Mesenchymal stem cell (in vitro differentiated cells and primary cell): ENCODE measurements at regions not wholly inside any gene's neighbourhood (a gene's known extent, or its start where the extent isn't known, plus 50 kb on each side); places are given as distances from the start of the nearest gene placed in this dataset.

Source experiments
- DNase-seq: peaks from one replicate; pipeline ENCODE4 v3.0.0-alpha.2; 2013
- H2AFZ ChIP-seq: one replicate; pipeline ENCODE4 v1.6.1; 2013; ENCODE audit warnings: low read depth, mild to moderate bottlenecking, control low read depth, inconsistent platforms, low read length, moderate library complexity
- H2AK5ac ChIP-seq: 2 replicates; pipeline ENCODE4 v1.6.1; 2013; ENCODE audit warnings: low read length, moderate library complexity, mild to moderate bottlenecking, inconsistent platforms; ENCODE audit not compliant: severe bottlenecking
- H2BK120ac ChIP-seq: one replicate; pipeline ENCODE4 v1.6.1; 2013; ENCODE audit warnings: low read depth, mild to moderate bottlenecking, inconsistent platforms, low read length, moderate library complexity
- H2BK12ac ChIP-seq, 2 experiments: one replicate each; pipeline ENCODE4 v1.6.1; 2013; ENCODE audit warnings: inconsistent platforms in 2 of 2, low read length in 2 of 2, mild to moderate bottlenecking in 2 of 2, moderate library complexity in 2 of 2, control low read depth in 1 of 2
- H2BK15ac ChIP-seq: one replicate; pipeline ENCODE4 v1.6.1; 2013; ENCODE audit warnings: mild to moderate bottlenecking, low read depth, inconsistent platforms; ENCODE audit not compliant: poor library complexity, severe bottlenecking
- H2BK5ac ChIP-seq: 2 replicates; pipeline ENCODE4 v1.6.1; 2013; ENCODE audit warnings: low read depth, mild to moderate bottlenecking, low read length, control low read depth, inconsistent platforms; ENCODE audit not compliant: poor library complexity, severe bottlenecking
- H3K14ac ChIP-seq, 2 experiments: one replicate each; pipeline ENCODE4 v1.6.1; 2013; ENCODE audit warnings: inconsistent platforms in 2 of 2, low read length in 2 of 2, control low read depth in 1 of 2, mild to moderate bottlenecking in 1 of 2, moderate library complexity in 1 of 2
- H3K18ac ChIP-seq, 2 experiments: one replicate each; pipeline ENCODE4 v1.6.1; 2013; ENCODE audit warnings: inconsistent platforms in 2 of 2, low read length in 2 of 2, control low read depth in 1 of 2, low read depth in 1 of 2, mild to moderate bottlenecking in 1 of 2
- H3K23ac ChIP-seq, 2 experiments: one replicate each; pipeline ENCODE4 v1.6.1; 2013; ENCODE audit warnings: inconsistent platforms in 2 of 2, low read length in 2 of 2, mild to moderate bottlenecking in 2 of 2, moderate library complexity in 2 of 2, control low read depth in 1 of 2
- H3K27ac ChIP-seq: 2 replicates; pipeline ENCODE4 v1.5.1; 2013; ENCODE audit warnings: mild to moderate bottlenecking, moderate library complexity, low read length, control low read depth, inconsistent platforms; ENCODE audit not compliant: poor library complexity, severe bottlenecking
- H3K27me3 ChIP-seq, 2 experiments: 2 replicates each; pipeline versions ENCODE4 v1.6.1 to v1.7.0; 2013; ENCODE audit warnings: low read length in 2 of 2, mild to moderate bottlenecking in 2 of 2, moderate library complexity in 2 of 2, control low read depth in 1 of 2, inconsistent platforms in 1 of 2; ENCODE audit not compliant: control insufficient read depth in 1 of 2, insufficient read depth in 1 of 2
- H3K36me3 ChIP-seq, 2 experiments: 2 replicates each; pipeline versions ENCODE4 v1.6.1 to v1.7.0; 2013; ENCODE audit warnings: low read length in 2 of 2, control low read depth in 1 of 2, inconsistent platforms in 1 of 2, low read depth in 1 of 2, mild to moderate bottlenecking in 1 of 2; ENCODE audit not compliant: insufficient read depth in 2 of 2, control insufficient read depth in 1 of 2
- H3K4ac ChIP-seq, 2 experiments: one replicate each; pipeline ENCODE4 v1.6.1; 2013; ENCODE audit warnings: inconsistent platforms in 2 of 2, low read length in 2 of 2, mild to moderate bottlenecking in 2 of 2, moderate library complexity in 2 of 2, control low read depth in 1 of 2, low read depth in 1 of 2
- H3K4me1 ChIP-seq: 2 replicates; pipeline ENCODE4 v1.6.1; 2013; ENCODE audit warnings: low read depth, low read length, control low read depth; ENCODE audit not compliant: control insufficient read depth, insufficient read depth
- H3K4me2 ChIP-seq: 2 replicates; pipeline ENCODE4 v1.6.1; 2013; ENCODE audit warnings: low read length, mild to moderate bottlenecking, inconsistent platforms; ENCODE audit not compliant: poor library complexity, severe bottlenecking
- H3K4me3 ChIP-seq, 2 experiments: 2 replicates each; pipeline versions ENCODE4 v1.5.1 to v1.7.0; 2013; ENCODE audit warnings: low read length in 2 of 2, mild to moderate bottlenecking in 2 of 2, control low read depth in 1 of 2, low read depth in 1 of 2; ENCODE audit not compliant: insufficient read depth in 1 of 2
- H3K79me1 ChIP-seq: replicated peaks from 2 replicates; pipeline ENCODE4 v1.6.1; 2013; ENCODE audit warnings: mild to moderate bottlenecking, control low read depth, low read length, inconsistent platforms; ENCODE audit not compliant: poor library complexity, severe bottlenecking
- H3K9ac ChIP-seq: 2 replicates; pipeline ENCODE4 v1.7.0; 2013; ENCODE audit warnings: mild to moderate bottlenecking, low read length, moderate library complexity
- H3K9me3 ChIP-seq: 2 replicates; pipeline ENCODE4 v1.7.0; 2013; ENCODE audit warnings: mild to moderate bottlenecking, low read length; ENCODE audit not compliant: control insufficient read depth
- H4K8ac ChIP-seq: one replicate; pipeline ENCODE4 v1.6.1; 2013; ENCODE audit warnings: inconsistent platforms, mild to moderate bottlenecking, low read length, moderate library complexity
- H4K91ac ChIP-seq: one replicate; pipeline ENCODE4 v1.6.1; 2013; ENCODE audit warnings: mild to moderate bottlenecking, low read length, inconsistent platforms
- WGBS: methylation state at CpG from one replicate; pipeline ENCODE4 v1.1.7; 2013; ENCODE audit warnings: mixed read lengths; 5-methylcytosine and 5-hydroxymethylcytosine counted together

GRCh38 chr18:47323158-47323557, 71.7 kb upstream of the SKOR2 start:
- no peaks in the 10 kb centered on the region for H3K36me3 ChIP-seq
- no peak overlapping the region for H3K4me3 ChIP-seq
- H3K9ac ChIP-seq, result no peak overlapping the region
- no peak overlapping the region for H3K23ac ChIP-seq
- H3K4me2 ChIP-seq, result no peak overlapping the region
- H2BK5ac ChIP-seq, result no peak overlapping the region
- no peaks in the 10 kb centered on the region for H3K4me1 ChIP-seq
- H2BK15ac ChIP-seq, result no peak overlapping the region
- H3K14ac ChIP-seq, result no peak overlapping the region
- DNase-seq, result no peak
- no peaks in the 10 kb centered on the region for H3K79me1 ChIP-seq
- peaks cover 0 to 8% of the 10 kb centered on the region in 2 experiments for H3K27me3 ChIP-seq
- no peak overlapping the region for H2AFZ ChIP-seq
- H4K8ac ChIP-seq, result no peak overlapping the region
- no peak overlapping the region for H3K27ac ChIP-seq
- H2BK120ac ChIP-seq, result no peak overlapping the region
- no peak overlapping the region for H3K18ac ChIP-seq
- H2AK5ac ChIP-seq, result no peak overlapping the region
- no peak overlapping the region for H2BK12ac ChIP-seq
- no peak overlapping the region for H3K4ac ChIP-seq
- no peak overlapping the region for H4K91ac ChIP-seq
- H3K9me3 ChIP-seq, result no peaks in the 10 kb centered on the region
- WGBS, result 50% methylated on average over 3 of the region's 3 CpGs

GRCh38 chr18:47321815-47322214, 70.4 kb upstream of the SKOR2 start:
- no peaks in the 10 kb centered on the region for H3K9me3 ChIP-seq
- H2BK5ac ChIP-seq, result no peak overlapping the region
- H3K14ac ChIP-seq, result no peak overlapping the region
- H2AK5ac ChIP-seq, result no peak overlapping the region
- H4K8ac ChIP-seq, result no peak overlapping the region
- no peak overlapping the region for H3K27ac ChIP-seq
- no peak overlapping the region for H3K4me2 ChIP-seq
- WGBS, result 75% methylated on average over 3 of the region's 3 CpGs
- H3K27me3 ChIP-seq, result peaks cover 0 to 4% of the 10 kb centered on the region in 2 experiments
- peak overlapping the region; percentile 17 for H2BK15ac ChIP-seq
- no peaks in the 10 kb centered on the region for H3K4me1 ChIP-seq
- no peak for DNase-seq
- no peak overlapping the region for H3K18ac ChIP-seq
- H3K4ac ChIP-seq, result no peak overlapping the region
- H3K9ac ChIP-seq, result no peak overlapping the region
- H2BK12ac ChIP-seq, result no peak overlapping the region
- no peak overlapping the region for H2AFZ ChIP-seq
- H4K91ac ChIP-seq, result no peak overlapping the region
- no peaks in the 10 kb centered on the region for H3K36me3 ChIP-seq
- H2BK120ac ChIP-seq, result no peak overlapping the region
- no peaks in the 10 kb centered on the region for H3K79me1 ChIP-seq
- no peak overlapping the region for H3K23ac ChIP-seq
- no peak overlapping the region for H3K4me3 ChIP-seq

DNA sequence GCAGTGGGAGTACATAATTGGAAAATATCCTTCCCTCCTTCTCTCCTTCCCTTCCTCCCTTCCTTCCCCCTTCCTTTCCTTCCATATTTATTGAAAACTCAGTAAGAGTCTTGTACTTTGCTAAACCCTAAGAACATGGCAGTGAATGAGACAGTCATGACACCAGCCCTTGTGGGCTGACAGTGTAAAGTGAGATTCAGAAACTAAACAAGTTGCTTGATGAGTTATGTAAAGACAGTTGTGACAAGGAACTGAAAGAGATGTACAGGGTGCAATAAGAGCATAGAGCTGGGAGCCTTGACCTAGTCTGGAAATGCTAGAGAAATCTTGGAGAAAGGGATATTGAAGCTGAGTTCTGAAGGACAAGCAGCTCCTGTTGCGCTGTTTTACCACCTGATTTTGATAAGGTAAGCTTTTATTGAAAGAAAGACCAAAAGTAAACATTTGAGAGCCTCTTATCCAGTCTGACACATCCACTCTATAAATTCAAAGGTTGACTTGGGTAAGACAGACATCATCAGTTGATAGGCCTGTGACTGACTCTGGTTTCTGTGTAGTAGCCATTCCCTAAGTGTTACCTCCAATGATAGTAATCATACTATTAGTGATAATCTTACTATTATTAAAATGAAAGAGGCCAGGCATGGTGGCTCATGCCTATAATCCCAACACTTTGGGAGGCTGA, 66.5 kb upstream of the SKOR2 start:
- Histone ChIP-seq H4K8ac (no peak overlapping the region), H3K14ac (no peak overlapping the region), H3K27me3 (peaks cover 0 to 4% of the 10 kb centered on the region in 2 experiments), H4K91ac (no peak overlapping the region), H3K79me1 (no peaks in the 10 kb centered on the region), H3K9me3 (no peaks in the 10 kb centered on the region), H3K27ac (no peak overlapping the region), H2AFZ (no peak overlapping the region), H2AK5ac (no peak overlapping the region), H3K4ac (no peak overlapping the region), H3K4me3 (no peak overlapping the region), H3K4me1 (no peaks in the 10 kb centered on the region), H3K9ac (no peak overlapping the region), H3K4me2 (no peak overlapping the region), H3K23ac (no peak overlapping the region), H3K18ac (no peak overlapping the region), H2BK15ac (no peak overlapping the region), H2BK12ac (no peak overlapping the region), H3K36me3 (no peaks in the 10 kb centered on the region), H2BK120ac (no peak overlapping the region), H2BK5ac (no peak overlapping the region)
- DNase-seq, result no peak
- no CpG with 5 or more reads among the region's 1 CpG for WGBS

DNA sequence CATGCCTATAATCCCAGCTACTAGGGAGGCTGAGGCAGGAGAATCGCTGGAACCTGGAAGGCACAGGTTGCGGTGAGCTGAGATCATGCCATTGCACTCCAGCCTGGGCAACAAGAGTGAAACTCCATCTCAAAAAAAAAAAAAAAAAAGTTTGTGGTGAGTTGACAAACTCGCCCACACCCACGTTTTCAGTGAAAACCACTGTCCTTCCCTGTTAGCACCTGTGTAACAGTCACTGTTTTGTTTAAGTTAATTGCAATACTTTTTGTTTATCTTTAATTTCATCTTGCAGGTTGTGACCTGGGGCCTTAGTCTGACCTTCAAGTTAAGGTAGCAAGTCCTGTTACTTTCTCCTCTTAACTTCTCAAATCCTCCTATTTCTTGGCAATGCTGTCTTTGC, 65.5 kb upstream of the SKOR2 start:
- no peak overlapping the region for H3K27ac ChIP-seq
- no peaks in the 10 kb centered on the region for H3K4me1 ChIP-seq
- no peak overlapping the region for H3K23ac ChIP-seq
- 92% methylated on average over 2 of the region's 4 CpGs for WGBS
- H3K36me3 ChIP-seq, result no peaks in the 10 kb centered on the region
- H2AFZ ChIP-seq, result no peak overlapping the region
- no peak overlapping the region for H2BK5ac ChIP-seq
- no peak for DNase-seq
- no peak overlapping the region for H2BK12ac ChIP-seq
- no peak overlapping the region for H3K14ac ChIP-seq
- H3K4ac ChIP-seq, result no peak overlapping the region
- no peak overlapping the region for H3K18ac ChIP-seq
- H3K79me1 ChIP-seq, result no peaks in the 10 kb centered on the region
- no peak overlapping the region for H3K4me3 ChIP-seq
- no peak overlapping the region for H2BK120ac ChIP-seq
- no peak overlapping the region for H3K9ac ChIP-seq
- peaks cover 0 to 4% of the 10 kb centered on the region in 2 experiments for H3K27me3 ChIP-seq
- no peak overlapping the region for H4K8ac ChIP-seq
- H2BK15ac ChIP-seq, result no peak overlapping the region
- no peak overlapping the region for H2AK5ac ChIP-seq
- H3K9me3 ChIP-seq, result no peaks in the 10 kb centered on the region
- H3K4me2 ChIP-seq, result no peak overlapping the region
- H4K91ac ChIP-seq, result no peak overlapping the region
